KBM-7 (cell line): ENCODE measurements at regions not wholly inside any gene's neighbourhood (a gene's known extent, or its start where the extent isn't known, plus 50 kb on each side); places are given as distances from the start of the nearest gene placed in this dataset.

Experiments
- DNase-seq: peaks from one replicate; pipeline ENCODE4 v3.0.0-alpha.2; 2015
- in situ Hi-C: fragments of 300-500 bp; cut with MboI; formaldehyde crosslinking; loops from 2 replicates; pipeline ENCODE4 v1.14.3; 2020; ENCODE audit warnings: low sequenced_read_pairs, low pct_unique_long_range_greater_than_20kb, mixed read lengths

DNA sequence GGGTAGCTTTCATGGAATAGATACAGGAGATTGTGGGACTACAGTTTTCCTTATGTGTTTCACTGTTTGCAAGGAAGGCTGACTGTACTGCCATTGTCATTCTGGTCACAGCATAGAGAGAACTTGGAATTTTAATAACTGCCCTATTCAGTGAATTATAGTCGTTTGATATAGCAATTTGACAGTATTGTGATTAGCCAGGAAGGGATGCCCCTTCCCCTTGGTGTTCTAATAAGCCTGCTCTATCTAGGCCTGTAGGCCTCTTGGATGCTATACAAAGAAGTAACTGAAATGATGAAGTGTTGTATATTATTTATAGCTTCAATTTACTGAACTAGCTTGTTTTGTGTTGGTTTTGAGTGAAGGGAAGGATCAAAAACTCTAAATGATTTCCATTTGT lies 528.6 kb upstream of the CDH2 start:
- no peak for DNase-seq

GRCh38 chr18:28692337-28692736 lies 515.4 kb upstream of the CDH2 start:
- no peak for DNase-seq
- in situ Hi-C loops: no loop called here

More for the DNA sequence above, 528.6 kb upstream of the CDH2 start:
- in situ Hi-C loops: no loop called here

DNA sequence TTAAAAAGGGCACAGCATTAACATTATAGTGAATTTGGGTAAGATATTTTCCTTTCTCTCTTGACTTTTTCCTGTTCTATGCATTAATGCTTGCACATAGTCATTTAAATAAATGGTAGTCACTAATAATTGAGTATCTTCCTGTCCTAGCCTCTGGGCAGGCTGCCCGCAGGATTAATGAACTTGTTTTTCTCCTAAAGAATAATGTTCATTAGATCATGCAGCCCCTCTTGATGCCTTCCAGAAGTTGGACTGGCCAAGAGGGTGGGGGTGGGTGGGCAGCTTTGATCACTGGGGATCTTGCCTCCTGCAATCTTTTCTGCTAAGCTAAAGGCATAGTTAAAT lies 514.5 kb upstream of the CDH2 start:
- DNase-seq: no peak
- in situ Hi-C loops: no loop called here

GRCh38 chr18:28690836-28691495 lies 514.0 kb upstream of the CDH2 start:
- DNase-seq: no peak
- in situ Hi-C loops: no loop called here

GRCh38 chr18:28690100-28690499 lies 513.2 kb upstream of the CDH2 start:
- in situ Hi-C loops: no loop called here
- DNase-seq: no peak

GRCh38 chr18:28689588-28689987 lies 512.7 kb upstream of the CDH2 start:
- no peak for DNase-seq
- in situ Hi-C loops: no loop called here

GRCh38 chr18:28684746-28685355 lies 507.9 kb upstream of the CDH2 start:
- in situ Hi-C loops: no loop called here
- no peak for DNase-seq

DNA sequence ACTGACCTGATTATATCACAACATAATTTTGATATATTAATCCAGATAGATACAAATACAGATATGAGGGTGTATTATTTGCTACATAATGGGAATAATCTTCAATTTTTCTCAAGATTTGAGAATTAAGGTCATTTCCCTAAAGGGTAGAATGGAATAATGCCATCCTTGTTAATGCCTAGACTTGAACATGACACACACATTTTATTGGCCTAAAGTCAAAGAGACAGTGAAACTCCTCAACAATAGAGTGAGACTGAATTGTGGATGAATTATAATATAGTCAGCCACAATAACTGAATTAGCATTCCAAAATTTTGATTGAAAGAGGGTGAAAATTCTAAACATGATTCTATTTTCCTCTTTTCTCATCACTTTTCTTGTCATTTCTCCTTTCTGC lies 506.0 kb upstream of the CDH2 start:
- no peak for DNase-seq
- in situ Hi-C loops: no loop called here

GRCh38 chr18:28669165-28669564 lies 492.2 kb upstream of the CDH2 start:
- no peak for DNase-seq
- in situ Hi-C loops: no loop called here

DNA sequence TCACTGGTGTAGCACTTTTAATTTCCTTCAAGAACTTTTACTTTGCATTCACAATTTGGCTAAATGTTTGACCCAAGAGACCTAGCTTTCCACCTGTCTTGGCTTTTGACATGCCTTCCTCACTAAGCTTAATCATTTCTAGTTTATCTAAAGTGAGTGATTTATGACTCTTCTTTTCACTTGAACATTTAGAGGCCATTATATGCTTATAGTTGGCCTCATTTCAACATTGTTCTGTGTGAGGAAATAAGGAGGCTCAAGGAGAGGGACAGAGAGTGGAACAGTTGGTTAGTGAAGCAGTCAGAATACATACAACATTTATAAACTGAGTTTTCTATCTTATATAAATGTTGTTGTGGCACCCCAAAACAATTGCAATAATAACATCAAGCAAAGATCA lies 489.3 kb upstream of the CDH2 start:
- in situ Hi-C loops: no loop called here
- DNase-seq: no peak

DNA sequence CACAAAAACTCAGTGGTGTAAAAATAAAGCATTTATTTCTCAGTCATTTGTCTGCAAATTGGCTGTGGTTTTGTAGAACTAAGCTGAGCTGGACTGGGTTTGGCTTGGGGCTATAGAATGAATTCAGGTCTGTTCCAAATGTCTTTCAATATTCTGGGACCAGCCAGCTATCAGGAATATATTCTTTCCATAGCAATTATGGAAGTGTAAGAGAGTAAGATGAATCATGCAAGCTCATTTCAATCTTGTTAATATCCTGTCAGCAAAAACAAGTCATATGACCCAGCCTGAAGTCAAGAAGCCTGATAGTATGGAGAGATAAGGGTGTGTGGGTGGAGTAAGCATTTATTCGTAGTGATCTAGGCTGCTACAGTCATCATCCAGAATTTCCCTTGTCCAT lies 481.0 kb upstream of the CDH2 start:
- DNase-seq: no peak
- in situ Hi-C loops: no loop called here

DNA sequence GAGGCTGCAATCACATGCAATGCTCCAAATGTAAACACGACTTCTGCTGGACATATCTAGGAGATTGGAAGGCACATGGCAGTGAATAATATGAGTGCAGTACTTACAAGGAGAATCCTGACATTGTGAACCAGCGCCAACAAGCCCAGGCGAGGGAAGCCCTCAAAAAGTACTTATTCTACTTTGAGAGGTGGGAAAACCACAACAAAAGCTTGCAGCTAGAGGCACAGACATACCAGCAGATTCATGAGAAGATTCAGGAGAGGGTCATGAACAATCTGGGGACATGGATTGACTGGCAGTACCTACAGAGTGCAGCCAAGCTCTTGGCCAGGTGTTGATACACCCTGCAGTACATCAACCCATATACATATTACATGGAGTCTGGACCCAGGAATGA lies 475.7 kb upstream of the CDH2 start:
- no peak for DNase-seq
- in situ Hi-C loops: no loop called here

DNA sequence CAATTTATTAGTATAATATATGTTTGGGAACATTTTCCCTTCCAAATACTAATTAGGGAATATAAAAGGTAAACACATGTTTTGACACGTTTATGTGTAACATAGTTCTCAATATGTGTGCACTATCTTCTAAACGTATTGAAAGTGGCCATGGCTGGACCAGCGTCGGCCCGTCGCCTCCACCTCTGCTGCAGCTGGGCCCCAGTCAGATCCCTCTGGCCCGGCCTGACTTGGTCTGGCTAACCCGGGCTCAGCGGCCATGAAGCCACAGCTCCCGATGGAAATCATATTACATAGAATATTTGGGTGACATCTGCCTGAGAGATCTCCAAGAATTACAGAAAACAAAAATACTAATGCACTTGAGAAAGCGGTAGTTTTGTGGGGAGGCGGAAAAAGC lies 474.4 kb upstream of the CDH2 start:
- no peak for DNase-seq
- in situ Hi-C loops: no loop called here

- in situ Hi-C loops: no loop called here
- DNase-seq: no peak
Observed at GRCh38 chr18:28650860-28651259, 473.9 kb upstream of the CDH2 start.

GRCh38 chr18:28647961-28648360 lies 471.0 kb upstream of the CDH2 start:
- in situ Hi-C loops: no loop called here
- no peak for DNase-seq

- in situ Hi-C loops: no loop called here
- DNase-seq: no peak
Observed at GRCh38 chr18:28637897-28638296, 461.0 kb upstream of the CDH2 start.

- in situ Hi-C loops: no loop called here
- DNase-seq: no peak
Observed at GRCh38 chr18:28635530-28635929, 458.6 kb upstream of the CDH2 start.

DNA sequence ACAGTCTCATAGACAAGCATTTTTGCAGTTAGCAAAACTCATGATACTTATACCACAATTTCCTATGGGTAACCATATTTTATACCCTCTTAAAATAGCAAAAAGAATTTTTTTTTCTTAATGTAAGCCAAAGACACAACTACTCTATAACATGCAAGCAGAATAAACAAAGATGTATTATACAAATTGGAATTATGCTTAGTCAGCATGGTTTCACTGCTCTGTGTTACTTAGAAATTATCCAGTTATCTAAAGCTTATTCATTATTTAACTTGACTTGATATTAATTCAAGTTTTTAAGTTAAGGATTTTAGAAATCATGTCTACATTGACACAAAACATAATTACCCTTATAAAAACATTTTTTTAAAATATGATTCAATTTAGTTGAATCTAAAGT lies 449.8 kb upstream of the CDH2 start:
- in situ Hi-C loops: no loop called here
- no peak for DNase-seq

DNA sequence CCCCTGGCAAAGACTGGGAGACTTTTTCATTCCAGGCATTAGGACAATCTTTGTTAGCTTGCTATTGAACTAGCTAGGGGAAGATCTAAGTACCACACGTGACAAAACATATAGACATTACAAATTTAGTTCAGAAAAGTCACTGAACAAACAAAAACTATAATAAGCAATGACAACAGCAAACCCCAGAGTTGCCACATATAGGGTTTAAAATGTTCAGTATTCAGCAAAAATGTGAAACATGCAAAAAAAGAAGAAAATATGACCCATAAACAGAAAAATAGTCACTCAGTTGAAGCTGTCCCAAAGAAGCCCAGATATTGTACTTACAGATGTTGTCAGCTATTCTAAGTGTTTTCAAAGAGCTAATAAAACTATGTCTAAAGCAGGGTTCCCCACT lies 431.1 kb upstream of the CDH2 start:
- no peak for DNase-seq
- in situ Hi-C loops: no loop called here

- DNase-seq: no peak
Observed at GRCh38 chr18:28606686-28607085, 429.8 kb upstream of the CDH2 start.

GRCh38 chr18:28602391-28602790 lies 425.5 kb upstream of the CDH2 start:
- DNase-seq: no peak
- in situ Hi-C loops: no loop called here

More at GRCh38 chr18:28606686-28607085, 429.8 kb upstream of the CDH2 start:
- in situ Hi-C loops: no loop called here
